ENCODE measurements at regions not wholly inside any gene's neighbourhood (a gene's known extent, or its start where the extent isn't known, plus 50 kb on each side); places are given as distances from the start of the nearest gene placed in this dataset.

DNA sequence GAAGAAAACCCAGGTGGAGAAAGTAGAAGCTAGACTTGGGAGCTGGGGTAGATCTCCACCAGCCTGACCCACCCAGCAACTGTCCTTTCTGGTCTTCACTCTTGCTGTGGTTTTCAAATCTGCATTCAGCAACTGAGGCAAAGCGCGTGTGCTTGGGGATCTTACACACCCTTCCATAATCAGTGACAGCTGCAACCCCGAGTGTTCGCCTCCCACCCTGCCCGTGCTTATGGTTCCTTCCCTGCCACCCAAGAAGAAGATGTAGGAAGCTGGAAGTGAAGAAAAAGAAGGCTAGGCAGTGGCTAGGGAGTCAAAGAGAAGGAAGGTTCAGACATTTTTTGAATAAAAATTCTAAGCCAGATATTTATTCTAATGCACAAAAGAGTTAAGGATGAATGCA is 162.6 kb upstream of the CCND2 start:
- ChIA-PET CTCF (interaction anchor here (1.0 to 1.8 kb wide), 3 partner anchors 35 to 166 kb away, joined by 4 to 6 read pairs (median 4); no protein-coding TSS in a partner anchor), POLR2A (interaction anchor here (0.9 to 2.2 kb wide), 8 partner anchors 10 to 167 kb away, joined by 3 to 8 read pairs (median 4); no protein-coding TSS in a partner anchor)
- ATAC-seq, result no peak
- no peak for TF ChIP-seq CTCF (IDR thresholded peaks at IDR 0.05)
- H3K9me3 Mint-ChIP-seq, result no peaks in the 10 kb centered on the region
- H3K27ac Mint-ChIP-seq, result no peak overlapping the region
- intact Hi-C loops (cut with micrococcal nuclease), result no loop called here
- peaks cover 64% of the 10 kb centered on the region for H3K4me1 Mint-ChIP-seq (ENCODE audit: low read depth)
- DNase-seq, result no peak
- H3K36me3 Mint-ChIP-seq (ENCODE audit: low read depth), result no peaks in the 10 kb centered on the region
- H3K27me3 Mint-ChIP-seq, result peaks cover 2% of the 10 kb centered on the region
- no peak overlapping the region for H3K4me3 Mint-ChIP-seq

- Mint-ChIP-seq H3K27ac (no peak overlapping the region), H3K36me3 (ENCODE audit: low read depth) (no peaks in the 10 kb centered on the region), H3K27me3 (peaks cover 2% of the 10 kb centered on the region), H3K4me3 (no peak overlapping the region), H3K9me3 (no peaks in the 10 kb centered on the region), H3K4me1 (ENCODE audit: low read depth) (peaks cover 53% of the 10 kb centered on the region)
- ChIA-PET POLR2A (interaction anchor here (1.0 to 2.2 kb wide), 5 partner anchors 32 to 169 kb away, joined by 3 to 8 read pairs (median 5); no protein-coding TSS in a partner anchor), CTCF (interaction anchor here (1.2 to 1.8 kb wide), 4 partner anchors 32 to 167 kb away, joined by 3 to 7 read pairs (median 4); no protein-coding TSS in a partner anchor)
- intact Hi-C loops (cut with micrococcal nuclease), result loop anchor here (5.0 kb wide), 1 partner anchor 37 kb away; no protein-coding TSS in a partner anchor
- no peak for ATAC-seq
- no peak for TF ChIP-seq CTCF (IDR thresholded peaks at IDR 0.05)
- DNase-seq, result no peak
Observed at GRCh38 chr12:4109826-4110225, 163.7 kb upstream of the CCND2 start.

DNA sequence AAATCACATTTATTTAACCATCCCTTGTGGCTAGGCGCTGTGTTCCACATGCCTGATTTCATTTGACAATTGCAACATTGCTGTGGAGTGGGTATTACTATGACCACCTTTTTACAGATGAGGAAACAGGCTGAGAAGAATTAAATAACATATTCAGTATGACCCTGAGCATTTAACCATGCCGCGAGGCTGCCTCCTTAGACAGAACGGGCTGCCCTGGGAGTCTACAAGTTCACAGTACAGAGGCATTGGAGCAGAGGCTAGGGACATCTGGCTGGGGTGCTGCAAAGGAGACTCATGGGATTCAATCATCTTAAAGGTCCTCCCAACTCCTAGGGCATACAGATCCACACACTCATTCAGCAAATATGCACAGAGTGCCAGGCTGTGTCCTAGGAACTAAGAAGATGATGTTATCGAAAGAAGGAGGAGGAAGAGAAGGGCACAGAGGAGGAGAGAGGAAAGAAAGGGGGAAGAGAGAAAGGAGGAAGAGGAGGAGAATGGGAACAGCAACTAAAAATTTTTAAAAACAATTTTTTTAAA is 164.7 kb upstream of the CCND2 start:
- no peak for DNase-seq
- POLR2A ChIA-PET, result interaction anchor here (0.7 to 3.5 kb wide), 7 partner anchors 9 to 168 kb away, joined by 3 to 26 read pairs (median 8); partner anchors contain the start of gene CCND2
- peaks cover 50% of the 10 kb centered on the region for H3K4me1 Mint-ChIP-seq (ENCODE audit: low read depth)

GRCh38 chr12:4107911-4108697 is 165.5 kb upstream of the CCND2 start:
- no peak overlapping the region for H3K4me3 Mint-ChIP-seq
- H3K27ac Mint-ChIP-seq, result peak overlapping the region; percentile 90
- no peak for TF ChIP-seq CTCF (IDR thresholded peaks at IDR 0.05)

More for the DNA sequence above, 164.7 kb upstream of the CCND2 start:
- peaks cover 2% of the 10 kb centered on the region for H3K27me3 Mint-ChIP-seq
- no peak for ATAC-seq
- intact Hi-C loops (cut with micrococcal nuclease), result loop anchor here (5.0 kb wide), 1 partner anchor 38 kb away; no protein-coding TSS in a partner anchor
- no peak overlapping the region for H3K4me3 Mint-ChIP-seq
- no peaks in the 10 kb centered on the region for H3K9me3 Mint-ChIP-seq
- no peak overlapping the region for H3K27ac Mint-ChIP-seq
- CTCF ChIA-PET, result interaction anchor here (0.6 to 3.2 kb wide), 9 partner anchors 8 to 223 kb away, joined by 3 to 50 read pairs (median 7); no protein-coding TSS in a partner anchor
- H3K36me3 Mint-ChIP-seq (ENCODE audit: low read depth), result no peaks in the 10 kb centered on the region
- TF ChIP-seq CTCF (IDR thresholded peaks at IDR 0.05), result no peak

More at GRCh38 chr12:4107911-4108697, 165.5 kb upstream of the CCND2 start:
- H3K27me3 Mint-ChIP-seq, result peaks cover 2% of the 10 kb centered on the region
- ATAC-seq (no peak), DNase-seq (no peak)
- peaks cover 46% of the 10 kb centered on the region for H3K4me1 Mint-ChIP-seq (ENCODE audit: low read depth)
- ChIA-PET CTCF (interaction anchor here (0.6 to 3.2 kb wide), 55 partner anchors 9 to 351 kb away, joined by 3 to 50 read pairs (median 4); partner anchors contain the start of gene CCND2), POLR2A (interaction anchor here (0.6 to 3.5 kb wide), 13 partner anchors 9 to 189 kb away, joined by 3 to 26 read pairs (median 6); partner anchors contain the start of gene CCND2)
- intact Hi-C loops (cut with micrococcal nuclease), result loop anchor here (2.0 to 5.0 kb wide), 2 partner anchors 39 to 165 kb away; partner anchors contain the start of gene CCND2
- H3K36me3 Mint-ChIP-seq (ENCODE audit: low read depth), result no peaks in the 10 kb centered on the region
- H3K9me3 Mint-ChIP-seq, result no peaks in the 10 kb centered on the region

Data from activated CD8-positive, alpha-beta T cell treated with anti-CD3 and anti-CD28 coated beads for 36 hours (primary cell).